ENCODE measurements at regions not wholly inside any gene's neighbourhood (a gene's known extent, or its start where the extent isn't known, plus 50 kb on each side); places are given as distances from the start of the nearest gene placed in this dataset.

- no peak for DNase-seq (ENCODE audit: low read depth, low spot score)
These were observed 572.4 kb downstream of the NR2F1-AS1 start for GRCh38 chr5:93008502-93009207.

GRCh38 chr5:93006915-93007314, 574.1 kb downstream of the NR2F1-AS1 start:
- DNase-seq (ENCODE audit: low read depth, low spot score): no peak
- in situ Hi-C loops (cut with HindIII; ENCODE audit: low sequenced_read_pairs): no loop called here
- no peak overlapping the region for H3K4me3 ChIP-seq (ENCODE audit: low read depth, low read length)
- no peak for TF ChIP-seq CTCF (IDR thresholded peaks at IDR 0.05; ENCODE audit: low read depth, low read length)

More at GRCh38 chr5:93008502-93009207, 572.4 kb downstream of the NR2F1-AS1 start:
- no peak for TF ChIP-seq CTCF (IDR thresholded peaks at IDR 0.05; ENCODE audit: low read depth, low read length)
- H3K4me3 ChIP-seq (ENCODE audit: low read depth, low read length): no peak overlapping the region
- in situ Hi-C loops (cut with HindIII; ENCODE audit: low sequenced_read_pairs): no loop called here

GRCh38 chr5:92998456-92998855, 582.6 kb downstream of the NR2F1-AS1 start:
- TF ChIP-seq CTCF (IDR thresholded peaks at IDR 0.05; ENCODE audit: low read depth, low read length): no peak
- H3K4me3 ChIP-seq (ENCODE audit: low read depth, low read length): no peak overlapping the region
- DNase-seq (ENCODE audit: low read depth, low spot score): no peak
- in situ Hi-C loops (cut with HindIII; ENCODE audit: low sequenced_read_pairs): no loop called here

- no peak for TF ChIP-seq CTCF (IDR thresholded peaks at IDR 0.05; ENCODE audit: low read depth, low read length)
- no peak for DNase-seq (ENCODE audit: low read depth, low spot score)
- H3K4me3 ChIP-seq (ENCODE audit: low read depth, low read length): no peak overlapping the region
- in situ Hi-C loops (cut with HindIII; ENCODE audit: low sequenced_read_pairs): no loop called here
These were observed 586.6 kb downstream of the NR2F1-AS1 start for GRCh38 chr5:92994392-92994791.

GRCh38 chr5:92992073-92992472, 588.9 kb downstream of the NR2F1-AS1 start:
- no peak overlapping the region for H3K4me3 ChIP-seq (ENCODE audit: low read depth, low read length)
- TF ChIP-seq CTCF (IDR thresholded peaks at IDR 0.05; ENCODE audit: low read depth, low read length): no peak
- in situ Hi-C loops (cut with HindIII; ENCODE audit: low sequenced_read_pairs): no loop called here
- DNase-seq (ENCODE audit: low read depth, low spot score): peak; percentile 62

- in situ Hi-C loops (cut with HindIII; ENCODE audit: low sequenced_read_pairs): no loop called here
- no peak overlapping the region for H3K4me3 ChIP-seq (ENCODE audit: low read depth, low read length)
- no peak for TF ChIP-seq CTCF (IDR thresholded peaks at IDR 0.05; ENCODE audit: low read depth, low read length)
- peak; percentile 64 for DNase-seq (ENCODE audit: low read depth, low spot score)
These were observed 589.4 kb downstream of the NR2F1-AS1 start for GRCh38 chr5:92991581-92992067.
